Activated CD4-positive, alpha-beta memory T cell treated with anti-CD3 and anti-CD28 coated beads, Interleukin-2, amount 10 ng/mL, durations not matched to agents 7 days and 5 days (primary cell): ENCODE measurements at regions not wholly inside any gene's neighbourhood (a gene's known extent, or its start where the extent isn't known, plus 50 kb on each side); places are given as distances from the start of the nearest gene placed in this dataset.

Experiments used
- CTCF ChIA-PET: fragments of 350-600 bp; sonication (Branson Sonifier 250); formaldehyde crosslinking; loops from one replicate; lab custom pipeline; 2021; ENCODE audit warnings: antibody characterized with exemption, inconsistent platforms; lab: Charles Lee
- POLR2A ChIA-PET: fragments of 350-600 bp; sonication (Branson Sonifier 250); formaldehyde crosslinking; loops from one replicate; lab custom pipeline; 2021; ENCODE audit warnings: antibody characterized with exemption; lab: Charles Lee
- DNase-seq: peaks from one replicate; pipeline ENCODE4 v3.0.0-alpha.2; 2020
- H3K27ac Mint-ChIP-seq: one replicate; pipeline ENCODE4 v1.8.0; 2021; ENCODE audit warnings: mild to moderate bottlenecking, mixed read lengths
- H3K27me3 Mint-ChIP-seq: one replicate; pipeline ENCODE4 v1.8.0; 2021; ENCODE audit warnings: mixed read lengths
- H3K36me3 Mint-ChIP-seq: one replicate; pipeline ENCODE4 v1.8.0; 2021; ENCODE audit warnings: low read depth, mixed read lengths
- H3K4me1 Mint-ChIP-seq: one replicate; pipeline ENCODE4 v1.8.0; 2021; ENCODE audit warnings: mixed read lengths
- H3K4me3 Mint-ChIP-seq: one replicate; pipeline ENCODE4 v1.8.0; 2021; ENCODE audit warnings: mild to moderate bottlenecking, mixed read lengths
- H3K9me3 Mint-ChIP-seq: one replicate; pipeline ENCODE4 v1.8.0; 2021; ENCODE audit warnings: mixed read lengths

DNA sequence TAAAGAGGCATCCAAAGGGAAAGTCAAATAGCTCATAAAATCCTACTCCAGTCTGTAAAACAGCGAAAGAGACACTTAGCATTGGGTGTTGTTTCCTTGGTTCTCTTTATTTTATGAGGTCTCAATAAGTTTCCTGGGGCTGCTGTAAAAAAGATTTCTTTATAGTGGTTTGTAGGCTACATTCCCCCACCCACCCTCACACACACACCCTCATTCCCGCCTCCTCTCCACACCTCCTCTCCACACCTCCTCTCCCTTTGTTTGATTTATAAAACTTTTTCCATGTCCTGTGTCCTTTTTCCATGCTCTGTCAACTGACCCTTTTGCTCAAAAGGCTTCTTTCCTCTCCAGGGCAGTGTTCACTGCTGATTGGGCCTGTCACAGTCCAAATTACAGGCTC lies 178.9 kb upstream of the SOX9 start:
- Mint-ChIP-seq H3K4me1 (no peaks in the 10 kb centered on the region), H3K9me3 (peaks cover 18% of the 10 kb centered on the region), H3K27ac (no peak overlapping the region), H3K4me3 (no peak overlapping the region), H3K36me3 (no peaks in the 10 kb centered on the region), H3K27me3 (no peaks in the 10 kb centered on the region)
- no peak for DNase-seq
- POLR2A ChIA-PET, result no interaction called here
- CTCF ChIA-PET, result no interaction called here

DNA sequence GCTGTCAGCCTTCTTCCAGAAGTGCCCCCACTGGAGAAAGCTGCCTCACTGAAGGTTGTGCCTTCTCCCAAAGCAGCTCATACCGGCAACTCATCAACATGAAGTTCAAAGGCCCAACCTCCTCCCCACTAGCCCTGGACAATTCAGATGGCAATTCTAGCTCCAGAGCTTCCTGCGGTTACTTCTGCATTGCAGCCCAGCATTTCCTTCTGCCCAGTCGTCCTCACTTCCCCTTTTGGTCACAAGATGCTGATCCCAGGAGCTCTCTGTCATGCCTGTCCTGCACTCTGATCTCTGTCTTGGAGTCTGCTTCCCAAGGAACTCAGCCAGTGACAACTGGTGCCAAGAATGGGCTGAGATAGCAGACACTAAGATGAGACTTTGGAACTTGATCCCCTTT lies 178.2 kb upstream of the SOX9 start:
- no peak for DNase-seq
- ChIA-PET CTCF (no interaction called here), POLR2A (no interaction called here)
- H3K9me3 Mint-ChIP-seq, result peaks cover 18% of the 10 kb centered on the region
- H3K4me1 Mint-ChIP-seq, result no peaks in the 10 kb centered on the region
- H3K27me3 Mint-ChIP-seq, result no peaks in the 10 kb centered on the region
- no peak overlapping the region for H3K27ac Mint-ChIP-seq
- no peak overlapping the region for H3K4me3 Mint-ChIP-seq
- no peaks in the 10 kb centered on the region for H3K36me3 Mint-ChIP-seq

DNA sequence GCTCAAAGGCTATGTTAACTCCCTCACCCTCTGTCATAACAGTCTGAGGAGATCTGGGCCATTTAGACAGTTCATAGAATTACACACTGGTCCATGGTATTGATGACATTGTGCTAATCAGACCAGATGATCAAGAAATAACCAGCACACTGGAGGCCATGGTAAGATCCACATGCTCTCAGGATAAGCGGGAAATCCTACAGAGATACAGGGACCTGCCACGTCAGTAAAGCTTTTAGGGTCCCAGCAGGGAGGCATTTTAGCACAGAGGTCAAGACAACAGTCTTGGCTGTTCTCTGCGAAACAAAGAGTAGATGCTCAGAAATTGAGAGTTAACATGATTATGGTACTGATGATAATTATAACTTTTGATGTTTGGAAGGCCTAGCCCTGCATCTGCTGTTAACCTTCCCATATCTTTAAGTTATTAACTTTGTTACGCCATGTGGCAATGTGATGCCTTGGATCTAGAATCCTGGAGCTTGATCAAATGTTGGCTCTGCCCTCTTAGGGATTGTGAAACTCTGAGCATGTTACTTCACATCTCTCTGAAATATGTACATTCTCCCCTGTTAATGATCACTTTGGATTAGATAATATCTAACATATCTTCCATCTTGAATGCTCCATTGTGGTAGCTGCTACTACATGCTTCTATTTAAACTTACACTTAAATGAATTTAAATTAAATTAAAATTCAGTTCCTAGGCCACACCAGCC lies 172.0 kb upstream of the SOX9 start:
- DNase-seq, result no peak
- Mint-ChIP-seq H3K4me1 (no peaks in the 10 kb centered on the region), H3K9me3 (peaks cover 11% of the 10 kb centered on the region), H3K27me3 (no peaks in the 10 kb centered on the region), H3K4me3 (no peak overlapping the region), H3K36me3 (no peaks in the 10 kb centered on the region), H3K27ac (no peak overlapping the region)
- CTCF ChIA-PET, result no interaction called here
- POLR2A ChIA-PET, result no interaction called here

DNA sequence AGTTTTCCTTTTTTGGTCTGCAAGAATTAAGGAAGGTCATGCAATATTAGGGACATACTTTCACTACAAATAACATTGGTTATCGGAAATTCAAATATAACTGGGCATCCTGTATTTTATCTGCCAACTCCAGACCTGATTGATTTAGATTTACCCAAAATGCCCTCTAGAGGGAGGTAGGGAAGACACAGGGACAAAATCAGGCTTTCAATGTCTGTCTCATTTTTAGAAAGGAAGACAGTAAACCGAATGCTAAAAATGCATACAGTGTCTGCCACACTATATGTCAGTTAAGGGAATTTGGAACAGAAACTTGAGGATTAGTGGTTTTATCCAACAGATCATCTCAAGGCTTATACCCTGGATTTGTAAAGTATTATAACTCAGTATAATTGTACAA lies 161.7 kb upstream of the SOX9 start:
- DNase-seq, result no peak
- Mint-ChIP-seq H3K27ac (no peak overlapping the region), H3K4me1 (no peaks in the 10 kb centered on the region), H3K27me3 (no peaks in the 10 kb centered on the region), H3K4me3 (no peak overlapping the region), H3K9me3 (peaks cover 4% of the 10 kb centered on the region), H3K36me3 (no peaks in the 10 kb centered on the region)
- ChIA-PET POLR2A (no interaction called here), CTCF (no interaction called here)

DNA sequence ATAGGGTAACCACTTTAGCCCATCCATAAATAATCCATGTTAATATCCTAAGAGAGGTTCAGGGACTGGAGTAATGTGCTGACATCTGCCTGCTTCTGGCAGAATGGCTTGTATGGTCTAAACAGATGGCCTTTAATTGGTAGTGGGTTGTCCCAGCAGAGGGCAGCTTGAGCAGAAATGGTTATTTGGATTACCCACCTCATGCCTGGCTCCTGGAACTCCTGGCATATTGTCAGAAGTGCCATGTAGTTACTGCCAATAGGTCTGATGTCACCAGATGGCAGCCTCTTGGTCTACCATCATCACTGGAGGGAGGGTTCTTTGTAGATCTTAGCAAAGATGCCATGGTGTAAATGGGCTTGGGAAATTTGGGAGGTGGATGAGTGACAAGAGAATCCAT lies 157.5 kb upstream of the SOX9 start:
- H3K4me1 Mint-ChIP-seq, result no peaks in the 10 kb centered on the region
- no peaks in the 10 kb centered on the region for H3K36me3 Mint-ChIP-seq
- no peaks in the 10 kb centered on the region for H3K27me3 Mint-ChIP-seq
- H3K27ac Mint-ChIP-seq, result no peak overlapping the region
- POLR2A ChIA-PET, result no interaction called here
- H3K4me3 Mint-ChIP-seq, result no peak overlapping the region
- peaks cover 4% of the 10 kb centered on the region for H3K9me3 Mint-ChIP-seq
- no peak for DNase-seq
- CTCF ChIA-PET, result no interaction called here

DNA sequence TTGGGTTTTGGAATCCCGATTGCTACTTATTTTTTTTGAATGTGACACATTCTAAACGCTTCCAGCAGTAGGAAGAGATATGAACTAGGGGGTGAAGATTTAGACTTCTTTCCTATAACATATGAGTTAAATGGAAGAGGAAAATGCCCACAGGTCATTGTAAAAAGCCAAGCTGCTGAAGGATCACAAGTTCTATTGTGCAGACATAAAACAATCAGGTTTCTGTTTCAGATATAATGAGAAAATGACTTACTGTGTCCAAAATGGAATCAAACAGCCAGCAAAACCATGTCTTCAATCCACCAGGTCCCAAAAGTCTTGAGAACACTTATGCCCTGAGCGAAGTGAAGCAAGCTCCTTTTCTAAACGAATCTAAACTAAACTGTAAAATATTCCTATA lies 157.0 kb upstream of the SOX9 start:
- H3K27me3 Mint-ChIP-seq, result no peaks in the 10 kb centered on the region
- H3K36me3 Mint-ChIP-seq, result no peaks in the 10 kb centered on the region
- ChIA-PET POLR2A (no interaction called here), CTCF (no interaction called here)
- H3K4me3 Mint-ChIP-seq, result no peak overlapping the region
- no peak overlapping the region for H3K27ac Mint-ChIP-seq
- no peaks in the 10 kb centered on the region for H3K4me1 Mint-ChIP-seq
- peaks cover 4% of the 10 kb centered on the region for H3K9me3 Mint-ChIP-seq
- no peak for DNase-seq

DNA sequence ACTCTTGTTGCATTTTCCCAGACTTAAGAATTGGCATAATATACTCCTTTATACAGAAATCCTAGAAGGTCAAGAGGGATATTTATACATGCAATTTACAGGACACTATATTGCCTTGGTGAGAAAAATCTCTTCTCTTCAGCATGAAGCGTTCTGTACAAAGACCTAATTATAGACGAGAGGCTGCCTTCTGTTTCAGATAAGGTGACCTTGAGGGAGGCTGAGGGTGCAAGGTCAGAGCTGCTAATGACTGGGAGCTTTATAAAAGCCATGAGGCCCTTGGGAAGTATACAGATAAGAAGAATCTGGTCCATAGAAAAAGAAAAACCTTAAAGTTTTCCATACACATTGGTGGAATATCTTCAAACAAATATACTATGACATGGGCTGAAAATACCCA lies 156.3 kb upstream of the SOX9 start:
- Mint-ChIP-seq H3K4me1 (no peaks in the 10 kb centered on the region), H3K27me3 (no peaks in the 10 kb centered on the region), H3K36me3 (no peaks in the 10 kb centered on the region), H3K9me3 (peaks cover 4% of the 10 kb centered on the region), H3K4me3 (no peak overlapping the region), H3K27ac (no peak overlapping the region)
- POLR2A ChIA-PET, result no interaction called here
- CTCF ChIA-PET, result no interaction called here
- DNase-seq, result no peak

DNA sequence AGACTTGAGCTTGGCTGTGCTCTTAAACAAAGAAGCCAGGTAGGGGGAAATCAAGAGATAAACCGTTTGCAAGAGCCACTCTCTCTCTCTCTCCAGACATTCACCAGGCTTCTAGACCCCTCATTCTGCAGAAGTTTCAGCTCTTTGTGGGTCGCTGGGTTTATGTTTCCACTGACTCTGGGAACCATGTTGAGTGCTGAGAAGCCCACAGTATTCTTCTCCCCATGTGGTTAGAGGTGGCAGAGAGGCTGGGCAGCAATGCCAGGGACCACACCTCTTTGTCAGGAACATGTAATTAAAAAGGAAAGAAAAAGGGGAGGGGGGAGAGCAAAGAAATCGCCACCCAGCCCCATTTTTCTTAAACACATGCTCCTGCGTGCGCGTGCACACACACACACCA lies 154.8 kb upstream of the SOX9 start:
- DNase-seq, result no peak
- POLR2A ChIA-PET, result no interaction called here
- H3K9me3 Mint-ChIP-seq, result peaks cover under 1% of the 10 kb centered on the region
- no peaks in the 10 kb centered on the region for H3K4me1 Mint-ChIP-seq
- no peaks in the 10 kb centered on the region for H3K27me3 Mint-ChIP-seq
- no peaks in the 10 kb centered on the region for H3K36me3 Mint-ChIP-seq
- no peak overlapping the region for H3K4me3 Mint-ChIP-seq
- H3K27ac Mint-ChIP-seq, result no peak overlapping the region
- CTCF ChIA-PET, result no interaction called here

DNA sequence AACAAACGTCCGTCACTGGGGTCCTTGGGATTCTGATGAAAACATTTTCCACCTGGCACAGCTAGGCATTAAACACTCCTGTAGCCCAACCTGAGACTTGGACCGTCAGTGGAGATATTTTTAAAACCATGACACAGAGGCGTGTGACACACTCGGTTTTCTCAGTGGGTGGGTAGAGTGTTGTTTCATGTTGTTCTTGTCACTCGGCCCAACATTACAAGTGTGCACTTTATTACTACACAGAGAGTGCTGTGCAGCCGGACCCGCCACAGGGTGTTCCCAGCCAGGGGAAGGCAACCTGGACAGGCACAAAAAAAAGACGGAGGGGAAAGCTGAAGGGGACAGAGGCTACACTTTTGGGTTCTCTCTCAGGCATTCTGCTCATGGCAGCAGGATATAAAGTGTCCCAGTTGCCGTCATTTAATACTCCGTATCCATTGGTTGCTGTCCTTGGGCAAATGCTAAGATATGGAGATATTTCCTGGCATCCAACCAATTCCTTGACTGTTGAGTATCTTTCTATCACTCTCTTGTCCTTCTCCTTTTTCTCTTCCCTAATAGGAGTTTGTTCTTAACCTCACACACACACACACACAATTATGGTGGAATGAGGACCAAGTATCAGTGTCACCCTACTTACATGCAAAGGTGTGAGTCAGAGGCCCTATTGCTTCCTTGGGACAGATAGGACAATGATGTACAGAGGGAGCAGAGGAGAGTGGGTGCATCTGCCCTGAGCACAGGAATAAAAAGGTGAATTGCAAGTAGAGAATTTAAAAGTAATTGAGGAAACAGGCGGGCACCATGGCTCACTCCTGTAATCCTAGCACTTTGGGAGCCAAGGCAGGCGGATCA lies 154.1 kb upstream of the SOX9 start:
- Mint-ChIP-seq H3K4me3 (no peak overlapping the region), H3K27ac (no peak overlapping the region), H3K27me3 (no peaks in the 10 kb centered on the region), H3K4me1 (no peaks in the 10 kb centered on the region), H3K36me3 (no peaks in the 10 kb centered on the region), H3K9me3 (no peaks in the 10 kb centered on the region)
- no peak for DNase-seq
- ChIA-PET POLR2A (no interaction called here), CTCF (no interaction called here)

DNA sequence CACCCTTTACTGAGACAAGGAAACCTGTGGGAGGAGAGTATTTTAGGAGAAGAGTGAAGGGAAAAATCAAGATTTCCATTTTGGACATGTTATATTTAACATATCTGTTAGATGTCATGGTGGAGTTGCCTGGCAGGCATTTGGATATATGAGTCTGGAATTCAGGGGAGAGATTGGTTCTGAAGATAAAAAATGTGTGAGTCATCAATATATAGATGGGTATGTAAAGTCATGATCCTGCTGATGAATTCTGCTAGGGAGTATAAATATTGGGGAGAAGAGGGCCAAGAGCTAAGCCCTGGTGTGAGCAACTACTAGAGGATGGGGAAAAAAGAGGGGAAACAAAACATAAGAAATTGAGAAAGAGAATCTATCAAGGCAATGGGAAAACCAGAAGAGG lies 151.3 kb upstream of the SOX9 start:
- no peak overlapping the region for H3K27ac Mint-ChIP-seq
- no peaks in the 10 kb centered on the region for H3K27me3 Mint-ChIP-seq
- no peak overlapping the region for H3K4me3 Mint-ChIP-seq
- H3K9me3 Mint-ChIP-seq, result peaks cover 3% of the 10 kb centered on the region
- ChIA-PET CTCF (no interaction called here), POLR2A (no interaction called here)
- no peak for DNase-seq
- no peaks in the 10 kb centered on the region for H3K36me3 Mint-ChIP-seq
- no peaks in the 10 kb centered on the region for H3K4me1 Mint-ChIP-seq

DNA sequence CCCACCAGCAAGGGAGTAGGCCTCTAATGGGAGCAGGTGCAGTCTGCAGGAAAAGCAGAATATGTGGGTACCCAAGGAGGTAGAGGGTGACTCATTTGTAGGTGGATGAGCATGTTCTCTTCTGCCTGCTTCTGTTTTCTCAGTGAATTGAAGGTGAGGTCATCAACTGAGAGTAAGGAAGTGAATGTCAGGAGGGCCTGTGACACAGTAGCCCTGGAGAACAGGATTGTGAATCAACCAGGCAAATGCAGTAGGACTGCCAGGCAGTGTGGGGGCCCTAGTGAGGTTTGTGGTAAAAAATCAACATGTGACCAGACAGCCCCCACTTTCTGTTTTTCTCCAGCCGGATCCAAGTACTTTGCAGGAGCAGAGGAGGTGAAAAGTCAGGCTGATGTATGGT lies 150.5 kb upstream of the SOX9 start:
- peaks cover 3% of the 10 kb centered on the region for H3K9me3 Mint-ChIP-seq
- H3K27me3 Mint-ChIP-seq, result no peaks in the 10 kb centered on the region
- H3K27ac Mint-ChIP-seq, result no peak overlapping the region
- CTCF ChIA-PET, result no interaction called here
- POLR2A ChIA-PET, result no interaction called here
- H3K36me3 Mint-ChIP-seq, result no peaks in the 10 kb centered on the region
- no peaks in the 10 kb centered on the region for H3K4me1 Mint-ChIP-seq
- DNase-seq, result no peak
- no peak overlapping the region for H3K4me3 Mint-ChIP-seq

DNA sequence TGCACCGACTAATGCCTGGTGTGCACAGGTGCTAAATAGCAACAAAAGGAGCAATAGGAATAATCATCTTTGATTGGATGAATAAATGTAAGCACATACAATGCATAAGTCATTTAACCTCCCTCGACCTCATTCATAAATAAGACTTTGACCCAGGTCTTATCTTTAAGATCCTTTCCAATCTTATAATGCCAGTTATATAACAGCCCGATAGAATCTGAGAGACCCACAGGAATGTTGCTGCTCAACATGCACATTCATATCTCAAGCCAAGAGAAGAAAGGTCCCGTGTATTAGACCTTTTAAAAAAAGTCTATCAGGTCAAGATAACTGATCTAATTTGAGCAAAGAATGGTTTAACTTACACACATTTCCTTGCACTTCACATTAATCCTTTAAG lies 146.8 kb upstream of the SOX9 start:
- H3K4me3 Mint-ChIP-seq, result no peak overlapping the region
- no peaks in the 10 kb centered on the region for H3K4me1 Mint-ChIP-seq
- H3K9me3 Mint-ChIP-seq, result peaks cover 3% of the 10 kb centered on the region
- H3K27ac Mint-ChIP-seq, result no peak overlapping the region
- no peaks in the 10 kb centered on the region for H3K36me3 Mint-ChIP-seq
- ChIA-PET CTCF (no interaction called here), POLR2A (no interaction called here)
- DNase-seq, result no peak
- no peaks in the 10 kb centered on the region for H3K27me3 Mint-ChIP-seq

DNA sequence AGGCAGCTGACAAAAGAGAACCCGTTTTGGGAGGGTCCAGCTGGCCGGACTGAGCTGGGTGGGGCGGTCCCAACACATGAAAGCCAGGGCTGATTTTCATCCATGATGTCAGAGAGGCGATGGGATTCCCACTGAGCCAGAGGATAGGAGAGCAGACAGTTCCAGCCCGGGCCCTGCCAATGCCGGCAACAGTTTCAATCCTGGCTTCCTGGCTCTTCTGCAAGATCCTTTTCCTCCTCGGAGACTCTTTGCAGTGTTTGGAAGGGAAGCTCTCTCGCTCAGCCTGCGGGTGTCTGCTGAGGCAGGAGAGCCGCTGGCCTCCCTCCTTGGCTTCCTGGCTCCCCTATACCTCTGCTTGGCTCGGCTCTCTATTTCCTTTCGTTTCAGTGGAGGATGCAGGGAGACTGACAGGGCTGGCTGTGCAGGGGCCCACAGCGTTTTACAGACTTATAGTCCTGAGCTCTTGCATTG lies 145.5 kb upstream of the SOX9 start:
- H3K36me3 Mint-ChIP-seq, result no peaks in the 10 kb centered on the region
- H3K27me3 Mint-ChIP-seq, result no peaks in the 10 kb centered on the region
- no peaks in the 10 kb centered on the region for H3K4me1 Mint-ChIP-seq
- no peak overlapping the region for H3K4me3 Mint-ChIP-seq
- POLR2A ChIA-PET, result no interaction called here
- CTCF ChIA-PET, result no interaction called here
- no peak overlapping the region for H3K27ac Mint-ChIP-seq
- H3K9me3 Mint-ChIP-seq, result peaks cover 3% of the 10 kb centered on the region
- no peak for DNase-seq
